Ovary (tissue), 7 donors: ENCODE measurements at regions not wholly inside any gene's neighbourhood (a gene's known extent, or its start where the extent isn't known, plus 50 kb on each side); places are given as distances from the start of the nearest gene placed in this dataset.

Source experiments
- DNase-seq, 5 donors: peaks; one replicate each; pipeline ENCODE4 v3.0.0-alpha.2; 2019 to 2020
- H3K27ac ChIP-seq, 2 donors: fragments of 200-600 bp; one replicate each; pipeline versions ENCODE4 v1.5.1 to v1.8.0; 2019 to 2022
- H3K27me3 ChIP-seq: fragments of 200-600 bp; one replicate; pipeline ENCODE4 v1.8.0; 2022
- H3K36me3 ChIP-seq: fragments of 200-600 bp; sonication (generic); one replicate; pipeline ENCODE4 v1.5.1; 2019
- H3K4me1 ChIP-seq: one replicate; pipeline ENCODE4 v1.8.1; 2013; ENCODE audit warnings: mild to moderate bottlenecking, moderate library complexity; ENCODE audit not compliant: insufficient read depth
- H3K4me3 ChIP-seq: fragments of 200-600 bp; sonication (generic); one replicate; pipeline ENCODE4 v1.5.1; 2017
- H3K9me3 ChIP-seq, 2 donors: fragments of 200-600 bp in 1 of 2; sonication (generic) in 1 of 2; one replicate each; pipeline versions ENCODE4 v1.5.1 to v1.8.1; 2013 to 2019; ENCODE audit warnings: mild to moderate bottlenecking in 1 of 2, moderate library complexity in 1 of 2
- EP300 ChIP-seq: sonication (generic); formaldehyde crosslinking; IDR thresholded peaks from one replicate; pipeline ENCODE4 v1.6.1; 2017; ENCODE audit warnings: antibody characterized with exemption
- POLR2A ChIP-seq: fragments of 450-650 bp; IDR thresholded peaks from one replicate; pipeline ENCODE4 v1.6.1; 2017; ENCODE audit warnings: antibody characterized with exemption, mild to moderate bottlenecking, moderate library complexity
- WGBS, 3 donors: extraction: QIAGEN DNeasy Blood & Tissue Kit in 1 of 3; methylation state at CpG; one replicate each; pipeline versions ENCODE4 v1.1.5 to v1.1.7; 2013 to 2017; 5-methylcytosine and 5-hydroxymethylcytosine counted together
- intact Hi-C, 4 donors: fragments of 100-400 bp; cut with DNase I; formaldehyde crosslinking; loops; one replicate each; pipeline versions ENCODE4 v1.11.0 to v1.15.1; 2022 to 2023
- TF ChIP-seq, protein P1 (sequence below), 3 donors: fragments of 450-650 bp in 2 of 3; fragments of 200-600 bp in 1 of 3; IDR thresholded peaks; one replicate each; pipeline versions ENCODE4 v1.5.1 to v1.8.0; 2016 to 2022; ENCODE audit warnings: antibody characterized with exemption in 3 of 3, mild to moderate bottlenecking in 1 of 3
- donor health status: DM: no; HTN: no; CAD: no; lungs with moderate emphysema.
- donor health status: DM: no; HTN: no; CAD: no.
- donor health status: Bipolar disorder and iron deficiency.
- donor health status: DM: no; HTN: no; CAD: no.
- donor health status: DM: yes; HTN: yes; CAD: no.

GRCh38 chr4:8771666-8772065 is 100.0 kb downstream of the HMX1 start:
- Histone ChIP-seq H3K36me3 (no peaks in the 10 kb centered on the region), H3K27ac (no peak overlapping the region), H3K27me3 (no peaks in the 10 kb centered on the region), H3K9me3 (no peaks in the 10 kb centered on the region), H3K4me1 (no peaks in the 10 kb centered on the region), H3K4me3 (no peak overlapping the region)
- TF ChIP-seq, protein P1, sequence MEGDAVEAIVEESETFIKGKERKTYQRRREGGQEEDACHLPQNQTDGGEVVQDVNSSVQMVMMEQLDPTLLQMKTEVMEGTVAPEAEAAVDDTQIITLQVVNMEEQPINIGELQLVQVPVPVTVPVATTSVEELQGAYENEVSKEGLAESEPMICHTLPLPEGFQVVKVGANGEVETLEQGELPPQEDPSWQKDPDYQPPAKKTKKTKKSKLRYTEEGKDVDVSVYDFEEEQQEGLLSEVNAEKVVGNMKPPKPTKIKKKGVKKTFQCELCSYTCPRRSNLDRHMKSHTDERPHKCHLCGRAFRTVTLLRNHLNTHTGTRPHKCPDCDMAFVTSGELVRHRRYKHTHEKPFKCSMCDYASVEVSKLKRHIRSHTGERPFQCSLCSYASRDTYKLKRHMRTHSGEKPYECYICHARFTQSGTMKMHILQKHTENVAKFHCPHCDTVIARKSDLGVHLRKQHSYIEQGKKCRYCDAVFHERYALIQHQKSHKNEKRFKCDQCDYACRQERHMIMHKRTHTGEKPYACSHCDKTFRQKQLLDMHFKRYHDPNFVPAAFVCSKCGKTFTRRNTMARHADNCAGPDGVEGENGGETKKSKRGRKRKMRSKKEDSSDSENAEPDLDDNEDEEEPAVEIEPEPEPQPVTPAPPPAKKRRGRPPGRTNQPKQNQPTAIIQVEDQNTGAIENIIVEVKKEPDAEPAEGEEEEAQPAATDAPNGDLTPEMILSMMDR (IDR thresholded peaks at IDR 0.05): no peak
- TF ChIP-seq EP300 (no peak), POLR2A (no peak)
- DNase-seq: no peak
- intact Hi-C loops: no loop called here
- WGBS, 3 donors: 69 to 80% (median 69%) methylated on average over 9 to 10 of the region's 10 CpGs

DNA sequence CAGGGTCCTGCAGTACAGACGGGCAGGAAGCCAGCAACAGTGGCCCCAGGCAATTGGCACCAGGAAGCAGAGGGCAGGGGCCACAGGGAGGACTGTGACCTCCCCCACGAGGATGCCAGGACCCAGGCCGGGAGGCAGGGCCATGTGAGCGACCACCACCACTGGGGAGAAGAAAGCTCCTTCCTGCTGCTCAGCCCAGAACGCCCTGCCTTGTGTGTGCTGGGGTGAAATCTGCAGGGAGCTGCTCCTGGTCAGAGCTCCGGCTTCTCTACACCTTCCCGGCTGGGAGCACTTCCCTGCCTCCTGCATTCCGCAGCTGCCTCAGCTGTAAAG is 100.4 kb downstream of the HMX1 start:
- Histone ChIP-seq H3K9me3 (no peaks in the 10 kb centered on the region), H3K4me3 (no peak overlapping the region), H3K36me3 (no peaks in the 10 kb centered on the region), H3K27ac (no peak overlapping the region), H3K27me3 (no peaks in the 10 kb centered on the region), H3K4me1 (no peaks in the 10 kb centered on the region)
- intact Hi-C loops: no loop called here
- TF ChIP-seq, protein P1 (IDR thresholded peaks at IDR 0.05): no peak
- TF ChIP-seq EP300 (no peak), POLR2A (no peak)
- 26 to 27% (median 27%) methylated on average over 8 of the region's 8 CpGs for WGBS, 3 donors
- peak in 1 of 5 donors; percentile 3 for DNase-seq

- no peaks in the 10 kb centered on the region for H3K27me3 ChIP-seq
- no peak overlapping the region for H3K27ac ChIP-seq
- TF ChIP-seq POLR2A (no peak), EP300 (no peak)
- no peaks in the 10 kb centered on the region for H3K36me3 ChIP-seq
- 59 to 66% (median 60%) methylated on average over 20 of the region's 20 CpGs for WGBS, 3 donors
- intact Hi-C loops: no loop called here
- H3K9me3 ChIP-seq: no peaks in the 10 kb centered on the region
- H3K4me1 ChIP-seq: no peaks in the 10 kb centered on the region
- peak in 1 of 5 donors; percentile 1 for DNase-seq
- H3K4me3 ChIP-seq: no peak overlapping the region
Measured at GRCh38 chr4:8770518-8771257, 101.0 kb downstream of the HMX1 start.

- 82 to 83% (median 82%) methylated on average over 17 of the region's 17 CpGs for WGBS, 3 donors
- intact Hi-C loops: no loop called here
- TF ChIP-seq EP300: no peak
- TF ChIP-seq, protein P1 (IDR thresholded peaks at IDR 0.05): no peak
- TF ChIP-seq POLR2A: no peak
- Histone ChIP-seq H3K4me1 (no peaks in the 10 kb centered on the region), H3K27me3 (no peaks in the 10 kb centered on the region), H3K27ac (no peak overlapping the region), H3K9me3 (no peaks in the 10 kb centered on the region), H3K36me3 (no peaks in the 10 kb centered on the region), H3K4me3 (no peak overlapping the region)
- DNase-seq: peak in 1 of 5 donors; percentile 5
Measured at GRCh38 chr4:8769645-8770517, 101.8 kb downstream of the HMX1 start.
